Amygdala (tissue), 56 donors: ENCODE measurements at regions not wholly inside any gene's neighbourhood (a gene's known extent, or its start where the extent isn't known, plus 50 kb on each side); places are given as distances from the start of the nearest gene placed in this dataset.
"Not testable (repeated sequence)": the region's sequence is repeated elsewhere in the genome, so short reads cannot be mapped to it uniquely, and the experiment has no call there.

ENCODE experiments used
- DNase-seq, 56 donors: peaks; one replicate each; lab custom pipeline; 2025; lab: John Stamatoyannopoulos, UW

DNA sequence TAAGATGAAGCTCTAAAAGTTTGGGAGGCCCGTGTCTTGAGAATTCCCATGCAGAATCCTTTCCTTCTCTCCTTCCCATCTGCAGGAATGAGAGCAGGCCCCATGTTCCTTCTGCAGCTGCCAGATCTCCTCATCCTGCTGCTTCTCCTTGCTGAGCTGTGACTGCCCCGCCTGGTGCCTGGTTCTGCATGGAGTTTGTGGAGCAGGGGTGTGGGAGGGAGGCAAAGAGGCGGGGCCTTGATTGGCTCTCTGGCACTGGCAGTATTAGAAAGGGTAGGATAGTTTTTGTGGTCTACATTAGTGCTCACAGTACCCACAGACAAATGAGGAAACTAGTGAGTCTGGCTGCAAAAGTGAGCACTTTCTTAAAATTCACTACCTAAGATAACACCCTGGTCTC is 91.1 kb upstream of the CLPB start:
- DNase-seq, result peak in 3 of 56 donors; percentile 19 to 26 (median 19)

DNA sequence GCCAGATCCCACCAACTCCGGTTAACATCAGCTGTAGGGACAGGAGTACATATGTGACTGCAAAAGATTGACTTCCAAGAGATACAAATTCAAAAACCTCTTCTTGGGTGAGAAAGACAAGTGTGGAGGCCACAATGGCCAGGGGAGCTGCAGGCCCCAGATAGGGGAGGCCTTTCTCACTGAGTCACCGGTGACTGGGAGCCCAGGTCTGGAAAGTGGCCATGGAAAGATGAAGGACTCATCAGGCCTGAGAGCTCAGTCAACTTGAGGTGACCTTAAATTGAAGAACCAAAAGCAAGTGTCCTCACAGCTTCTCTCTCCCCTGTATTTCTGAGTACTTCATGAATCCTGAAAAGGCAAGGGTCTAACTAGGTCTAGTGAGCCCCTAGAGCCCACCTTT is 90.4 kb upstream of the CLPB start:
- no peak for DNase-seq

GRCh38 chr11:72523991-72524390 is 89.7 kb upstream of the CLPB start:
- DNase-seq, result no peak

DNA sequence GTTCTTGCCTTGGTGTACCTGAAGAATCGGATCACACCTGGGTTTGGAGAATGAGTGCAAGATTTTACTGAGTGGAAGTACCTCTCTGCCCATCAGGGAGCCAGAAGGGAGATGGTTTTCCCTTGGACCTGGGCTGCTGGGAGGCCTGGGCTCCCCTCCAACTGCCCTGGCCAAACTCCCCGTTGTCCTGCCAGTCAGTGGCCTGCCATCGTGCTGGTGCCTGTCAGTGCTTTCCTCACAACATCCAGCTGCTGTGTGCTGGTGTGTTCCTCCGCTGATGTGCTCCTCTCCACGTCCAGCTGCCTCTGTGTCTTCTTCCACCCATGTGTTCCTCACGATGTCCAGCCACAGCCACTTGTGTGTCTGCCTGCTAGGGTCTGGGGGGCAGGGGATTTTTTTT is 87.9 kb upstream of the CLPB start:
- DNase-seq, result peak in 20 of 56 donors; percentile 17 to 72 (median 32)

DNA sequence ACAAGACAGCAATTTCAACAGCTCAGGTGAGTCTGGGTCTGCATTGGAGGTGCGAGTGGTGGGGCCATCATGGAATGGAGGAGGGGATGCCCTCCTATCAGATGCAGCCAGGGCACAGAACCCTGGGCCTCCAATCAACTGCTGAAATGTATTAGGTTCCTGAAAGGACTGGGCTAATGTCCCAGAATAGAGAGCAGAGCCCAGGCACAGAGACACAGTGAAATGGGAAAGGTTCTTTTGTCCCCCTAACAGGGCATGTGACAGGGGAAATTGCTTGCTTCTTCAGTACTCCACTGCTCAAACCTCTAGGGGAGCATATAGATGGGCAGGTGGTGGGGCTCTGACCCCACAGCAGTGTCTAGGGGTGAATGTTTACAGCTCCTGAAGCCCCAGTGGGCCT is 87.3 kb upstream of the CLPB start:
- peak in 6 of 56 donors; percentile 9 to 39 (median 28) for DNase-seq

GRCh38 chr11:72520815-72521214 is 86.5 kb upstream of the CLPB start:
- DNase-seq, result no peak

DNA sequence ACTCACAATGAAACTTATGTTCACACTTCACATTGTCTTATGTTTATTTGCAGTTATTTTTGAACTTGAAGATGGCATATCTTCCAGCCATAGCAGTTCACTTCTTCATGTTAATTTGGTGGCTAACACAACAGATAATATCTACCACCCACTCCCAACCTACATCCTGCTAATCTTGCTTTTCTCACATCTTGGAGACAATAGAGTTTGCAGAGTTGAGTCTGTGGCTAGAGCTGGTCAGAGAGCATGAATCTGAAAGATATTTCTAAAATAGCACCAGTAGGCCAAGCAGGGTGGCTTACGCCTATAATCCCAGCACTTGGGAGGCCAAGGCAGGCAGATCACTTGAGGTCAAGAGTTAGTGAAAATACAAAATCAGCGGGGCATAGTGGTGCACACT is 85.6 kb upstream of the CLPB start:
- not testable (repeated sequence) for DNase-seq

DNA sequence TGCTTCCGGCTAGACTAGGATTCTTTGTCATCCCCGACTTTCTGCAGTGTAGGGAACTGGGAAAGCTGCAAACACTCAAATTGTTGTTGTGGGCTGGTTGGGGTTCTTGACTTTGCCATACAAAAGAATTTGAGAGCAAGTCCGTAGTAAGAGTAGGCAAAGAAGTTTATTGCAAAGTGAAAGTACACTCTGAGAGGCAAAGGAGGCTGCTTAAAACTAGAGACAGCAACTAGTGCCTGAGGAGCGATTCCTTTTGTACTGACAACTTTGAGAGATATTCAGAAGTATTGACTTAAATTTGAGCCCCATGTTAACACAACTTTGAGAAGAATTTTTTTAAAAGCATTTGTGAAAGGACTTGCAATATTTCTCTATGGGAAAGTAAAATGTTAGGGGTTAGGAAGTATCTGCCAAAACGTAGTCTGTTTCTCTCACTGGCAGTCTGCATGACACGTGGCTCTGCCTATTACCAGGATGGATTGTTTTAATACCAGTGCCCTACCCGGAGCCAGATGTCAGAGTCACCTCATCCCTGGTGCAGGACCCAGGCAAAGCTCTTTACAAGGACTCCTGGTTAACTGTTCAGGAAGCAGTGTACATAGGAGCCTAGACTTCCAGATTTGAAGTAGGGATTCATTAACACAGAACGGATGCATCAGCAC is 85.0 kb upstream of the CLPB start:
- DNase-seq, result no peak

DNA sequence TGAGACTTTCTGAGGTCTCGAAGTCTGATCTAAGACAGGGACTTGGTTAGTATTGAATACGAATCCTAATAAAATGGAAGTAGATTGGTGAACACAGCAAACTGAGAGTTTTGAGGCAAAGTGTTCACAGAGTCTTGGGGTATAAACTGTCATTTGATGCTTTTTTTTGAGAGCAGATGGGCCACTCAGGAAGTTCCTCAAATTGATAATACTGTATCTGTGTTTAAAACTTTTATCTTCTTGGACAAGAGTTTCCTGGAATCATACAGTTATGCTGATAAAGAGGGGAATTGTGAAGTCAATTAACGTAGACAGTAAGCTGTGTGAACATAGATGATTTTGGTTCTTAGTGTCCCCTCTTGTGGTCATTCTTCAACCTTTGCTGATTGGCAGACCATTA is 80.0 kb upstream of the CLPB start:
- no peak for DNase-seq

DNA sequence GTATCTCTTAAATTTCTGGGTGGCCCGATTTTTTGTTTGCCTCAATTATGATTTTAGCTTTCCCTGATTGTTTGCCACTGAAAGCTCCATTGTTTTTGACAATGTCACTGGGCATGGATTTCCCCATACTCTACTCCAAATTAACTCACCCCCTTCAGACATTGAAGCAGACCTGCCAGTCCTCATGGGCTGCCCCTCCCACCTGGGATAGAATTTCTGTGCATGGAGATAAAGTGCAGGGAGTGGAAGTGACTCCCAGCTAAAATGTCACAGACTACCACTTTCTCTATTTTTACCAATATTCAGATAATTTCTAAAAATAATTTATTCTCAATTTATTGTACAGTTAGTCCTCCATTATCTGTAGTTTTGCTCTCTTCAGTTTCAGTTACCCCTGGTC is 79.1 kb upstream of the CLPB start:
- no peak for DNase-seq

DNA sequence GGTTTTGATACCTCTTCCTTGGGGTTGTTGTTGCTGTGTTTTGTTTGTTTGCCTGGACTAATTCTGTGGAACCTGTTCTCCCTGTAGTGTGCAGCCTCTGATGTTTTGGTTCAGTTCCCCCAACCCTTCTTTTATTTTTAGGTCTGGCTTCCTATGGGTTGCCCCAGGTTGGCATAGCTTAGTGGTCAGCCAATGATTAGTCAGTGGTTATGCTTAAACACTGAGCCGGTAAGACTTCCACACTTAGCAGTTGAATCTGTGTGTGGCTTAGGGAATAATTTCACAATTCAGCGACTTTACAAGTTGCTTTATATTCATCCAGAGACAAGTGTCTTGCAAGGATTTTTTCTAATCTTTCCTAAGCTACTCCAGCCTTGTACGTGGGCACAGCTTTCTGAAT is 78.6 kb upstream of the CLPB start:
- no peak for DNase-seq

- DNase-seq, result no peak
Measured at GRCh38 chr11:72511393-72512047, 77.2 kb upstream of the CLPB start.

DNA sequence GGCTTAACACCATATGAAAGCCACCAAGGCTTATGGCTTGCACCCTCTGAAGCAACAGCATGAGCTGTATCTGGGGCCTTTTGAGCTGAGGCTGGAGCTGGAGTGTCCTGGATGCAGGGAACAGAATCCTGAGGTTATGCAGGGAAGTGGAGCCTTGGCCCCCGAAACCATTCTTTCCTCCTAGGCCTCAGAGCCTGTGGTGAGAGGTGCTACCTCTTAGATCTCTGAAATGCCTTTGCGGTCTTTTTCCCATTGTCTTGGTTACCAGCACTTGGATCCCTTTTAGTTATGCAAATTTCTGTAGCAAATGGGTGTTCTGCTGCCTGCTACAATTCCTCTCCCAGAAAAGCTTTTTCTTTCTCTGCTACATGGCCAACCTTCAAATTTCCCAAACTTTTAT is 72.7 kb upstream of the CLPB start:
- no peak for DNase-seq

DNA sequence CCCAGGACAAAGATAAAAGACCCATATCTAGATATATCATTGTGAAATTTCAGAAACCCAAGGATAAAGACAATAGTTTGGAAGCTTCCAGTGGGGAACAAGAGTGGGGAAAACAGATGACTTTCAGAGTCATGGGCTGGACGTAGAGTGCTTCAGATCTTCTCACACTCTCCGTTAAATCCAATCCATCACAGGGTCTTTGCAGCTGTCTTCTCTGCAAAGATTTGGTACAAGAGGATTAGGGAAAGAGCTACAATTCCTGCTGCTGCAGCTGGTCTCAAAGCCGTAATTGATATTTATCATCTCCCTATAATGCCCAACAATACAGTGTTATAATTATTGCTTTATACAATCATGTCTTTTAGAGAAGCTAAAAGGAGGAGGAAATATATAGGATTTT is 63.4 kb upstream of the CLPB start:
- no peak for DNase-seq

DNA sequence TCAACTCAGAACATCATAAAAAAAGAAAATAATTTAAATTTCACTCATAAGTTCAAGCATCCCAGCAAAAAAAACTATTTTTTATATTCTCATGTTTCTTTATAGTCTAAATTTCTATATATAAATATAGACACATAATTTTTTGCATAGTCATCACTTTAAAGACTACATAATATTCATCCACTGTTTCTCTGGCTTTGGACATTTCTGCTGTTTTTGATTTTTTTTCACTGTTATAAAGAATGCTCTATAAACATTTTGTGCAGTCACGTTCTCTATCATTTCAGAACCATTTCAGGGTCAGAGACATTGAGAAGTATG is 59.7 kb upstream of the CLPB start:
- DNase-seq, result no peak

GRCh38 chr11:72493426-72494108 is 59.2 kb upstream of the CLPB start:
- DNase-seq, result no peak

- DNase-seq, result no peak
Measured at GRCh38 chr11:72491001-72491400, 56.7 kb upstream of the CLPB start.
